Panc1 (cell line): ENCODE measurements at regions not wholly inside any gene's neighbourhood (a gene's known extent, or its start where the extent isn't known, plus 50 kb on each side); places are given as distances from the start of the nearest gene placed in this dataset.

ENCODE experiments used
- ATAC-seq: fragments of 200-7000 bp; cut with Tn5 transposase; 2 replicates; pipeline ENCODE4 v1.9.1; 2020; ENCODE audit warnings: mild to moderate bottlenecking, moderate library complexity
- BruUV-seq: library from RNA; stranded (reverse); fragments of 400-500 nt; replicated peaks from 2 replicates; lab custom pipeline; 2021; lab: Mats Ljungman, UMichigan
- CTCF ChIA-PET: fragments of 300-600 bp; sonication (Branson Sonifier 250); formaldehyde crosslinking; loops from one replicate; lab custom pipeline; 2022; ENCODE audit warnings: antibody characterized with exemption; lab: Charles Lee
- POLR2A ChIA-PET: fragments of 300-600 bp; sonication (Branson Sonifier 250); formaldehyde crosslinking; loops from one replicate; lab custom pipeline; 2022; ENCODE audit warnings: antibody characterized with exemption; lab: Charles Lee
- DNase-seq: peaks from one replicate; pipeline ENCODE4 v3.0.0-alpha.2; 2010; ENCODE audit warnings: low read depth, low spot score
- H3K27ac ChIP-seq: 2 replicates; pipeline ENCODE4 v1.5.1; 2011; ENCODE audit warnings: mild to moderate bottlenecking, low read length, inconsistent platforms
- H3K27me3 ChIP-seq: fragments of 200-500 bp; sonication (Bioruptor generic); 2 replicates; pipeline ENCODE4 v1.6.0; 2014; ENCODE audit warnings: low read length, inconsistent platforms; ENCODE audit not compliant: control insufficient read depth, insufficient read depth
- H3K36me3 ChIP-seq: fragments of 200-500 bp; sonication (Bioruptor generic); 2 replicates; pipeline ENCODE4 v1.5.1; 2014; ENCODE audit warnings: inconsistent platforms, mild to moderate bottlenecking, low read length, moderate library complexity; ENCODE audit not compliant: control insufficient read depth, insufficient read depth
- H3K4me1 ChIP-seq: 2 replicates; pipeline ENCODE4 v1.5.1; 2011; ENCODE audit warnings: inconsistent platforms, mild to moderate bottlenecking, low read length, moderate library complexity; ENCODE audit not compliant: control insufficient read depth, insufficient read depth
- H3K4me3 ChIP-seq, 2 experiments: 2 replicates each; pipeline ENCODE4 v1.5.1; 2011 to 2012; ENCODE audit warnings: low read depth in 2 of 2, low read length in 2 of 2, mild to moderate bottlenecking in 2 of 2, inconsistent platforms in 1 of 2, moderate library complexity in 1 of 2
- H3K9me3 ChIP-seq: fragments of 200-500 bp; sonication (Bioruptor generic); 2 replicates; pipeline ENCODE4 v1.5.1; 2014; ENCODE audit warnings: low read depth, mild to moderate bottlenecking, inconsistent platforms, low read length, moderate library complexity; ENCODE audit not compliant: control insufficient read depth, insufficient read depth
- POLR2AphosphoS5 ChIP-seq: IDR thresholded peaks from 2 replicates; pipeline ENCODE4 v1.6.1; 2012; ENCODE audit warnings: mild to moderate bottlenecking, low read depth, low read length, moderate library complexity
- REST ChIP-seq, 2 experiments: IDR thresholded peaks; 2 replicates each; pipeline ENCODE4 v1.6.1; 2011 to 2012; ENCODE audit warnings: low read depth in 2 of 2, control low read depth in 1 of 2, low read length in 1 of 2, mild to moderate bottlenecking in 1 of 2, moderate library complexity in 1 of 2; ENCODE audit not compliant: insufficient read depth in 1 of 2
- SIN3A ChIP-seq: IDR thresholded peaks from 2 replicates; pipeline ENCODE4 v1.6.1; 2012; ENCODE audit warnings: low read depth, mild to moderate bottlenecking, low read length, moderate library complexity, borderline replicate concordance; ENCODE audit not compliant: insufficient read depth
- TCF7L2 ChIP-seq: IDR thresholded peaks from 2 replicates; pipeline ENCODE4 v1.6.1; 2011; ENCODE audit warnings: mild to moderate bottlenecking, low read depth, low read length, inconsistent platforms
- in situ Hi-C: cut with HindIII; loops from 2 replicates; pipeline ENCODE4 v1.10.0; 2016; ENCODE audit warnings: low sequenced_read_pairs, low pct_unique_long_range_greater_than_20kb
- intact Hi-C: fragments of 100-400 bp; cut with micrococcal nuclease; formaldehyde crosslinking; loops from one replicate; pipeline ENCODE4 v1.10.0; 2022; ENCODE audit not compliant: unreplicated experiment
- TF ChIP-seq, protein P1 (sequence below): fragments of 450-650 bp; IDR thresholded peaks from 2 replicates; pipeline ENCODE4 v1.5.1; 2017; ENCODE audit warnings: mild to moderate bottlenecking

DNA sequence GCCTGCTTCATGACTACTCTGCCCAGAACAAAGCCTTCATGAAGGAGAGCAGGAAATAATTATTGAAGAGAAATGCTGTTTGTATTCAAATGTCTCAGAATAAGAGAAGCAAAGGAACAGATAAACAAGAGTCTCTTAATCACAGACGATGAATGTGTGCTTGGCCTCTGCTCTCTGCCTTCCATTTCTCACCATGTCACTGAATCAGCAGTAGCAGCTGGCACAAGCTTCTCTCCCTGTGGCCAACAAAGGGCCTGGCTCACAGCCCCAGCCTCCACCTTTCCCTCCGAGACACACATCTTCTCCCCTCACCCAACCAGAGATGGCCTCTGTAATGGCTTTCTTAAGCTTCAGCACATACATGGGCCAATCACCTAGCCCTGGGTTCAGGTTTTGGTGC is 128.1 kb upstream of the SLIT3 start:
- Histone ChIP-seq H3K9me3 (no peaks in the 10 kb centered on the region), H3K4me3 (no peak overlapping the region), H3K27me3 (no peaks in the 10 kb centered on the region), H3K36me3 (no peaks in the 10 kb centered on the region), H3K27ac (no peak overlapping the region), H3K4me1 (no peaks in the 10 kb centered on the region)
- ChIA-PET POLR2A (no interaction called here), CTCF (no interaction called here)
- no TSS peak for BruUV-seq
- in situ Hi-C loops, result no loop called here
- ATAC-seq, result no peak
- no peak for DNase-seq
- TF ChIP-seq, protein P1, sequence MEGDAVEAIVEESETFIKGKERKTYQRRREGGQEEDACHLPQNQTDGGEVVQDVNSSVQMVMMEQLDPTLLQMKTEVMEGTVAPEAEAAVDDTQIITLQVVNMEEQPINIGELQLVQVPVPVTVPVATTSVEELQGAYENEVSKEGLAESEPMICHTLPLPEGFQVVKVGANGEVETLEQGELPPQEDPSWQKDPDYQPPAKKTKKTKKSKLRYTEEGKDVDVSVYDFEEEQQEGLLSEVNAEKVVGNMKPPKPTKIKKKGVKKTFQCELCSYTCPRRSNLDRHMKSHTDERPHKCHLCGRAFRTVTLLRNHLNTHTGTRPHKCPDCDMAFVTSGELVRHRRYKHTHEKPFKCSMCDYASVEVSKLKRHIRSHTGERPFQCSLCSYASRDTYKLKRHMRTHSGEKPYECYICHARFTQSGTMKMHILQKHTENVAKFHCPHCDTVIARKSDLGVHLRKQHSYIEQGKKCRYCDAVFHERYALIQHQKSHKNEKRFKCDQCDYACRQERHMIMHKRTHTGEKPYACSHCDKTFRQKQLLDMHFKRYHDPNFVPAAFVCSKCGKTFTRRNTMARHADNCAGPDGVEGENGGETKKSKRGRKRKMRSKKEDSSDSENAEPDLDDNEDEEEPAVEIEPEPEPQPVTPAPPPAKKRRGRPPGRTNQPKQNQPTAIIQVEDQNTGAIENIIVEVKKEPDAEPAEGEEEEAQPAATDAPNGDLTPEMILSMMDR, result no peak
- TF ChIP-seq REST (IDR thresholded peaks at IDR 0.05; ENCODE audit: insufficient read depth in 1 of 2, low read depth in 2 of 2, low read length in 1 of 2), result no peak
- TF ChIP-seq TCF7L2, result no peak
- no peak for TF ChIP-seq POLR2AphosphoS5
- TF ChIP-seq SIN3A, result no peak
- intact Hi-C loops, result no loop called here

DNA sequence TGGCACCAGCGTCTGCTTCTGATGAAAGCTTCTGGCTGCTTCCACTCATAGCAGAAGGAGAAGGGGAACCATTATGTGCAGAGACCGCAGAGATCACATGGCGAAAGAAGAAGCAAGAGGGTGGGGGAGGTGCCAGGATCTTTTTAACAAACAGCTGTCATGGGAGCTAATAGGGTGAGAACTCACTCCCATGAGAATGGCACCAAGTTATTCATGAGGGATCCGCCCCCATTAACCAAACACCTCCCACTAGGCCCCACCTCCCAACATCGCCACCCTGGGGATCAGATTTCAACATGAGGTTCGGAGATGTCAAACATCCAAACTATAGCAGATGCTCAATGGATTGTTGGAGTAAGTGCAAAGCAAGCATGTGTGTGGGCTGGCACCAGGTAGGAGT is 125.8 kb upstream of the SLIT3 start:
- Histone ChIP-seq H3K4me3 (no peak overlapping the region), H3K9me3 (no peaks in the 10 kb centered on the region), H3K27me3 (no peaks in the 10 kb centered on the region), H3K36me3 (no peaks in the 10 kb centered on the region), H3K4me1 (no peaks in the 10 kb centered on the region), H3K27ac (no peak overlapping the region)
- CTCF ChIA-PET, result no interaction called here
- in situ Hi-C loops (no loop called here), intact Hi-C loops (no loop called here)
- ATAC-seq, result no peak
- no peak for TF ChIP-seq SIN3A
- TF ChIP-seq POLR2AphosphoS5, result no peak
- TF ChIP-seq, protein P1, result no peak
- no peak for DNase-seq
- BruUV-seq, result no TSS peak
- POLR2A ChIA-PET, result no interaction called here
